Erythroblast (primary cell): ENCODE measurements at regions not wholly inside any gene's neighbourhood (a gene's known extent, or its start where the extent isn't known, plus 50 kb on each side); places are given as distances from the start of the nearest gene placed in this dataset.

ENCODE experiments used
- GATA1 ChIP-seq: IDR thresholded peaks from 2 replicates; pipeline ENCODE4 v1.6.1; 2011; ENCODE audit warnings: low read depth, mild to moderate bottlenecking, control low read depth, low read length, moderate library complexity
- POLR2A ChIP-seq: IDR thresholded peaks from 2 replicates; pipeline ENCODE4 v1.6.1; 2011; ENCODE audit warnings: mild to moderate bottlenecking, low read length

DNA sequence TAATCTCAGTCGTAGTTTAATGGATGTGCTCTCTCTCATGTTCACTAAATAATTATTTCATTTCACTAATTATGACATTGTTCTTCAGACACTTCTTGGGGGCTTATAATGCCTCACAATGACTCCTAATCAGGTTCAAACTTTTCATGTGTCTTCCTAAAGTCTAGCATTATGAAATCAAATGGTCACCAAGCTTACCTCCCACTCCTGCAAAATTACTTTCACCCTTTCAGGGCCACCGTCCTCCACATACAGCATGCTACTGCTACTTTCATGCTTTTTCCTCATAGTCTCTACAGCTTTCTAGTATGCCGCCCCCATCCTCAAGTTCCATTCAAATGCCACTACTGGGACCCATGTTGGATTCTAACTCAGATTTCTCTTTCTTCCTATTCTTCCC lies 59.8 kb upstream of the C1orf53 start:
- TF ChIP-seq POLR2A: no peak
- TF ChIP-seq GATA1: no peak
